ENCODE measurements at regions not wholly inside any gene's neighbourhood (a gene's known extent, or its start where the extent isn't known, plus 50 kb on each side); places are given as distances from the start of the nearest gene placed in this dataset.

- DNase-seq, result no peak
Observed at GRCh38 chr5:88948746-88949600, 66.0 kb upstream of the MEF2C start.

- no peak for DNase-seq
Observed at GRCh38 chr5:88944751-88945531, 62.0 kb upstream of the MEF2C start.

- DNase-seq, result no peak
Observed at GRCh38 chr5:88941581-88941980, 58.6 kb upstream of the MEF2C start.

GRCh38 chr5:88940713-88941112 is 57.7 kb upstream of the MEF2C start:
- no peak for DNase-seq

GRCh38 chr5:88939300-88939699 is 56.3 kb upstream of the MEF2C start:
- DNase-seq, result no peak

GRCh38 chr5:88938488-88938887 is 55.5 kb upstream of the MEF2C start:
- no peak for DNase-seq

GRCh38 chr5:88937406-88937805 is 54.4 kb upstream of the MEF2C start:
- no peak for DNase-seq

- DNase-seq, result no peak
Observed at GRCh38 chr5:88934439-88934838, 51.5 kb upstream of the MEF2C start.
